ENCODE measurements at regions not wholly inside any gene's neighbourhood (a gene's known extent, or its start where the extent isn't known, plus 50 kb on each side); places are given as distances from the start of the nearest gene placed in this dataset.

- no peaks in the 10 kb centered on the region for H3K36me3 ChIP-seq (ENCODE audit: insufficient read depth)
- no peaks in the 10 kb centered on the region for H3K4me1 ChIP-seq (ENCODE audit: low read depth, poor library complexity, severe bottlenecking)
These were observed 126.7 kb upstream of the SHB start for GRCh38 chr9:38195737-38196161.

DNA sequence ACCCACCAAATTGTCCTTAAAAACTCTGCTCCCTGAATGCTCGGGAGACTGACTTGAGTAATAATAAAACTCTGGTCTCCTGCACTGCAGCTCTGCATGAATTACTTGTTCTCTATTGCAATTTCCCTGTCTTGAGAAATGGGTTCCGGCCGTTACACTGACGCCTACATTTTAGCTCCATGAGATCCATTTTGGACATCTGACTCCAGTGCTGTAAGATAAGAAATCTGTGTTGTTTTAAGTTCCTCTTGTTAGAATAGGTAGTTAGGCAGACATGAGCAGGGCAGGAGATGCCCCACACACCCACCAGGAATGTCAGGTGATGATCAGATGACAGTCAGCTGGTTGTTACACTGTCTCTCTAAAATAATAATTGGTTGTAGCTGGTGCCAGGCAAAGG is 125.8 kb upstream of the SHB start:
- Histone ChIP-seq H3K27ac (no peak overlapping the region), H3K79me2 (ENCODE audit: insufficient read depth, low read depth) (no peaks in the 10 kb centered on the region), H3K9ac (no peak overlapping the region), H4K20me1 (ENCODE audit: insufficient read depth) (no peaks in the 10 kb centered on the region), H3K36me3 (ENCODE audit: insufficient read depth) (no peaks in the 10 kb centered on the region), H3K4me2 (no peak overlapping the region), H3K27me3 (ENCODE audit: insufficient read depth, low read depth) (no peaks in the 10 kb centered on the region), H2AFZ (ENCODE audit: low read depth) (no peak overlapping the region), H3K4me1 (ENCODE audit: low read depth, poor library complexity, severe bottlenecking) (no peaks in the 10 kb centered on the region), H3K4me3 (IDR thresholded peaks at IDR 0.05; ENCODE audit: insufficient read depth, low read depth, low read length) (no peak overlapping the region)
- TF ChIP-seq, protein P1, sequence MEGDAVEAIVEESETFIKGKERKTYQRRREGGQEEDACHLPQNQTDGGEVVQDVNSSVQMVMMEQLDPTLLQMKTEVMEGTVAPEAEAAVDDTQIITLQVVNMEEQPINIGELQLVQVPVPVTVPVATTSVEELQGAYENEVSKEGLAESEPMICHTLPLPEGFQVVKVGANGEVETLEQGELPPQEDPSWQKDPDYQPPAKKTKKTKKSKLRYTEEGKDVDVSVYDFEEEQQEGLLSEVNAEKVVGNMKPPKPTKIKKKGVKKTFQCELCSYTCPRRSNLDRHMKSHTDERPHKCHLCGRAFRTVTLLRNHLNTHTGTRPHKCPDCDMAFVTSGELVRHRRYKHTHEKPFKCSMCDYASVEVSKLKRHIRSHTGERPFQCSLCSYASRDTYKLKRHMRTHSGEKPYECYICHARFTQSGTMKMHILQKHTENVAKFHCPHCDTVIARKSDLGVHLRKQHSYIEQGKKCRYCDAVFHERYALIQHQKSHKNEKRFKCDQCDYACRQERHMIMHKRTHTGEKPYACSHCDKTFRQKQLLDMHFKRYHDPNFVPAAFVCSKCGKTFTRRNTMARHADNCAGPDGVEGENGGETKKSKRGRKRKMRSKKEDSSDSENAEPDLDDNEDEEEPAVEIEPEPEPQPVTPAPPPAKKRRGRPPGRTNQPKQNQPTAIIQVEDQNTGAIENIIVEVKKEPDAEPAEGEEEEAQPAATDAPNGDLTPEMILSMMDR (conservative IDR thresholded peaks at IDR 0.05; ENCODE audit: low read depth, low read length): no peak

More at GRCh38 chr9:38195737-38196161, 126.7 kb upstream of the SHB start:
- H3K27ac ChIP-seq: no peak overlapping the region
- H2AFZ ChIP-seq (ENCODE audit: low read depth): no peak overlapping the region
- TF ChIP-seq, protein P1 (conservative IDR thresholded peaks at IDR 0.05; ENCODE audit: low read depth, low read length): no peak
- H3K79me2 ChIP-seq (ENCODE audit: insufficient read depth, low read depth): no peaks in the 10 kb centered on the region
- H3K27me3 ChIP-seq (ENCODE audit: insufficient read depth, low read depth): no peaks in the 10 kb centered on the region
- no peak overlapping the region for H3K9ac ChIP-seq
- H4K20me1 ChIP-seq (ENCODE audit: insufficient read depth): no peaks in the 10 kb centered on the region
- H3K4me2 ChIP-seq: no peak overlapping the region
- no peak overlapping the region for H3K4me3 ChIP-seq (IDR thresholded peaks at IDR 0.05; ENCODE audit: insufficient read depth, low read depth, low read length)

DNA sequence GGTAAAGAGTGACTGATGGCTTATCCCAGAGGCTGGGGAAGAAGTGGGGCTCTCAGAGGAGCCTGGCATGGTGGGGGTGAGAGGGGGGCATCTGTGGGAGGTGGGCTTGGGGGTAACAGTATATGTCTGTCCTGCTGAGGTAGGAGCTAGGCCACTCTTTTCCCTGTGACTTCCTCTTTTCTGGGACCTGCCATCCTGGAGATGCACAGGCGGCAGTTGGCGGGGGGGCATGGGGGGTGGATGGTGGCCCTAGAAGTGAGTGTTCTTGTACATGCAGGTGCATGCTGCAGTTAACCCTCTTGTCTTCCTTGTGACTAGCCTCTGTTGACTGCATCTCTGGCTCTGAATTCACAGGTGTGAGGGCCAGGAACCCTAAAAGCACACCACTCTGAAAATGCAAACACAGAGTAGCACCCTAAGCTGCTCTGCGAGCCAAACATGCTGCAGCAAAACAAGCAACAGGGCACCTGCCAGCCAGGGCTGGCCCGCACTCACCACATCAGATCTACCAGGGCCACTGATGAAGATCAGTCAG is 123.8 kb upstream of the SHB start:
- H3K4me2 ChIP-seq: no peak overlapping the region
- no peak overlapping the region for H3K27ac ChIP-seq
- no peaks in the 10 kb centered on the region for H3K4me1 ChIP-seq (ENCODE audit: low read depth, poor library complexity, severe bottlenecking)
- TF ChIP-seq, protein P1 (conservative IDR thresholded peaks at IDR 0.05; ENCODE audit: low read depth, low read length): no peak
- H3K27me3 ChIP-seq (ENCODE audit: insufficient read depth, low read depth): no peaks in the 10 kb centered on the region
- no peak overlapping the region for H3K4me3 ChIP-seq (IDR thresholded peaks at IDR 0.05; ENCODE audit: insufficient read depth, low read depth, low read length)
- no peak overlapping the region for H3K9ac ChIP-seq
- no peaks in the 10 kb centered on the region for H4K20me1 ChIP-seq (ENCODE audit: insufficient read depth)
- no peaks in the 10 kb centered on the region for H3K79me2 ChIP-seq (ENCODE audit: insufficient read depth, low read depth)
- H3K36me3 ChIP-seq (ENCODE audit: insufficient read depth): no peaks in the 10 kb centered on the region
- H2AFZ ChIP-seq (ENCODE audit: low read depth): no peak overlapping the region

- H4K20me1 ChIP-seq (ENCODE audit: insufficient read depth): no peaks in the 10 kb centered on the region
- no peak overlapping the region for H3K27ac ChIP-seq
- no peak overlapping the region for H3K4me2 ChIP-seq
- no peak overlapping the region for H2AFZ ChIP-seq (ENCODE audit: low read depth)
- TF ChIP-seq, protein P1 (conservative IDR thresholded peaks at IDR 0.05; ENCODE audit: low read depth, low read length): no peak
- H3K79me2 ChIP-seq (ENCODE audit: insufficient read depth, low read depth): no peaks in the 10 kb centered on the region
- no peak overlapping the region for H3K4me3 ChIP-seq (IDR thresholded peaks at IDR 0.05; ENCODE audit: insufficient read depth, low read depth, low read length)
- no peak overlapping the region for H3K9ac ChIP-seq
- no peaks in the 10 kb centered on the region for H3K4me1 ChIP-seq (ENCODE audit: low read depth, poor library complexity, severe bottlenecking)
- no peaks in the 10 kb centered on the region for H3K36me3 ChIP-seq (ENCODE audit: insufficient read depth)
- no peaks in the 10 kb centered on the region for H3K27me3 ChIP-seq (ENCODE audit: insufficient read depth, low read depth)
These were observed 117.5 kb upstream of the SHB start for GRCh38 chr9:38186404-38187115.
